GM12865 (cell line): ENCODE measurements at regions not wholly inside any gene's neighbourhood (a gene's known extent, or its start where the extent isn't known, plus 50 kb on each side); places are given as distances from the start of the nearest gene placed in this dataset.
"Not testable (repeated sequence)": the region's sequence is repeated elsewhere in the genome, so short reads cannot be mapped to it uniquely, and the experiment has no call there.

Experiments used
- DNase-seq: peaks from one replicate; pipeline ENCODE4 v3.0.0; 2010; ENCODE audit warnings: low read depth
- H3K4me3 ChIP-seq: 2 replicates; pipeline ENCODE4 v1.5.1; 2011; ENCODE audit warnings: mild to moderate bottlenecking, low read depth, low read length, control low read depth
- TF ChIP-seq, protein P1 (sequence below): IDR thresholded peaks from 2 replicates; pipeline ENCODE4 v1.5.1; 2011; ENCODE audit warnings: low read length, control low read depth, low read depth, inconsistent platforms; ENCODE audit not compliant: insufficient read depth; ENCODE audit errors: missing control alignments

DNA sequence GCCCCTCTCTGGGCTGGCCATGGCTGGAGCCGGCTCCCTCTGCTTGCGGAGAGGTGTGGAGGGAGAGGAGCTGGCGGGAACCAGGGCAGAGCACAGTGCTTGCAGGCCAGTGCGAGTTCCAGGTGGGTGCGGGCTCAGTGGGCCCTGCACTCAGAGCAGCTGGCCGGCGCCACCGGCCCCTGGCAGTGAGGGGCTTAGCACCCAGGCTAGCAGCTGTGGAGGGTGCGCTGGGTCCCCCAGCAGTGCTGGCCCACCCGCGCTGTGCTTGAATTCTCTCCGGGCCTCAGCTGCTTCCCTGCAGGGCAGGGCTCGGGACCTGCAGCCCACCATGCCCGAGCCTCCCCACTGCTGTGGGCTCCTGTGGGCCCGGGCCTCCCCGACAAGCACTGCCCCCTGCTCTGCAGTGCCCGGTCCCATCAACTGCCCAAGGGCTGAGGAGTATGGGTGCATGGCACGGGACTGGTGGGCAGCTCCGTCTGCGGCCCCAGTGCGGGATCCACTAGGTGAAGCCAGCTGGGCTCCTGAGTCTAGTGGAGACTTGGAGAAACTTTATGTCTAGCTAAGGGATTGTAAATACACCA lies 61.2 kb upstream of the AGR3 start:
- H3K4me3 ChIP-seq: no peak overlapping the region
- DNase-seq: no peak
- TF ChIP-seq, protein P1, sequence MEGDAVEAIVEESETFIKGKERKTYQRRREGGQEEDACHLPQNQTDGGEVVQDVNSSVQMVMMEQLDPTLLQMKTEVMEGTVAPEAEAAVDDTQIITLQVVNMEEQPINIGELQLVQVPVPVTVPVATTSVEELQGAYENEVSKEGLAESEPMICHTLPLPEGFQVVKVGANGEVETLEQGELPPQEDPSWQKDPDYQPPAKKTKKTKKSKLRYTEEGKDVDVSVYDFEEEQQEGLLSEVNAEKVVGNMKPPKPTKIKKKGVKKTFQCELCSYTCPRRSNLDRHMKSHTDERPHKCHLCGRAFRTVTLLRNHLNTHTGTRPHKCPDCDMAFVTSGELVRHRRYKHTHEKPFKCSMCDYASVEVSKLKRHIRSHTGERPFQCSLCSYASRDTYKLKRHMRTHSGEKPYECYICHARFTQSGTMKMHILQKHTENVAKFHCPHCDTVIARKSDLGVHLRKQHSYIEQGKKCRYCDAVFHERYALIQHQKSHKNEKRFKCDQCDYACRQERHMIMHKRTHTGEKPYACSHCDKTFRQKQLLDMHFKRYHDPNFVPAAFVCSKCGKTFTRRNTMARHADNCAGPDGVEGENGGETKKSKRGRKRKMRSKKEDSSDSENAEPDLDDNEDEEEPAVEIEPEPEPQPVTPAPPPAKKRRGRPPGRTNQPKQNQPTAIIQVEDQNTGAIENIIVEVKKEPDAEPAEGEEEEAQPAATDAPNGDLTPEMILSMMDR: no peak

DNA sequence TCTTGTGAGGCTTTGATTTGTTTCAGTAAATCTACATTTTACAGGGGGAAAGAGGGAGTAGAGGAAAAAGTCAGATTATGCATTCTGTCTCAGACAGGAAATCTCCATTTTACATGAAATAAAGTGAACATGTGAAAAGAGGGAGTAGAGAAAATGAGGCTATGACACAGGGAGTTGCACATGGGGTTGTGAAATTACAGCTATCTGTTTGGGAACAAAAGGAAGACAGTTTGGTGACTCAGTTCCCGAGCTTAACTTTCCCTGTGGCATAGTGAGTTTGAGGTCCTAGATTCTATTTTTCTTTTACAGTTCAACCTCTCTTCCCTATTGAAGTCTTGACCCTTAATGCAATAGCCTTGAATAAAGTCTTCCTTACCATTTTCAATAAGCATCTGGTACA lies 63.2 kb upstream of the AGR3 start:
- no peak for DNase-seq
- no peak overlapping the region for H3K4me3 ChIP-seq

DNA sequence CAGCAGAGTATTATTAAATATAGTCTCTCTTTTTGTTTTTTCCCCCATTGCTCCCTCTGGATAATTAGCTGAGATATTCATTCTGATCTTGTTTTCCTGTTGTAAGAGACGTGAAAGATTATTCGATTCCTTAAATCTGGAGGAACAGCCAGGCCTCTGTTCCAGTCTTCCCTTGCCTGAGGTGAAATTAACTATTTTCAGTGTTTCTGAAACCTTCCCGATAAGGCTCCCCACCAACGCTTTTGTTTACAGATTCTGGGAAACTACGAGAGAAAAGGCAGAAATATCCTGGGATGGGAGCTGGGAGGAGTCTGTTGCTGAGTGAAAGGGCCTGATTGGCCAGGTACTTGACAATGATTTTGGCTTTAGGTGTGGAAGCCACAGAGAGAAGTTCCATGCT lies 63.6 kb upstream of the AGR3 start:
- TF ChIP-seq, protein P1: no peak
- no peak for DNase-seq
- H3K4me3 ChIP-seq: no peak overlapping the region

More for the DNA sequence above, 63.2 kb upstream of the AGR3 start:
- TF ChIP-seq, protein P1: no peak

DNA sequence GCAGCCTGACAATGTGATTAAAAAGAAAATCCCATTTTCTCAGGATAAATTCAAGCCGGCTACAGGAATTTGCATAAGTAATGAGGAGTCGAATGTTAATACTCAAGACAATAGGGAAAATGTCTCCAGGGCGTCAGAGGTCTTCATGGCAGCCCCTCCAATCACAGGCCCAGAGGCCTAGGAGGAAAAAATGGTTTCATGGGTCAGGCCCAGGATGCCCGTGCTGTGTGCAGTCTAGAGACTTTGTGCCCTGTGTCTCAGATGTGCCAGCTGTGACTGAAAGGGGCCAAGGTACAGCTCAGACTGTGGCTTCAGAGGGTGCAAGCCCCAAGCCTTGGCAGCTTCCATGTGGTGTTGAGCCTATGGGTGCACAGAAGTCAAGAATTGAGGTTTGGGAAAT lies 66.3 kb upstream of the AGR3 start:
- not testable (repeated sequence) for H3K4me3 ChIP-seq, DNase-seq

DNA sequence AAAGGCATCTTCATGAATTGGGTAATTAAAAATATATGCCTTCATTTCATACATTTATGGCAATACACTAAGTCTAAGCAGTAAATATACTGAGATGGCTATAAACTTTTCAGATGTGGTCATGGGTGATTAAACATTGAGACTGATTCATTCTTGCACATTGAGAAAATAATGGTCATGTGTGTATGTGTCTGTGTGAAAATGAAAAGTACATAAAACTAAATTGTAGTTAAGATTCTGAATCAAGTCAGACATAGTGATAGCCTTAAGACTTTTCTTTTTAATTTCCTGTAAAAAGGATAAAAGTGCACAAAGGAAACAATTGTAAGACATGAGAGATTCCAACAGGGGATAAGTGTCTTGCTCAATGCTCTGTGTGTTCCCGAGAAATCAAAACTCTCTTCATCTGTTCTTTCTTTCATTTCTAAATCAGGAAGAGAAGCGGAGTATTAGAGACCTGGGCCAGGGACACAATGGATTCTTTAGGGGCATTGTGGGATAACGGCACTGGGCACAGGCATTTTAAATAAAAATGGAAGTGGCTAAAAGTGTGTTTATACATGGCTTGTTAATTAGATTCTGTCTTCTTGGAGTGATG lies 69.8 kb upstream of the AGR3 start:
- no peak overlapping the region for H3K4me3 ChIP-seq
- no peak for DNase-seq
- TF ChIP-seq, protein P1: no peak

DNA sequence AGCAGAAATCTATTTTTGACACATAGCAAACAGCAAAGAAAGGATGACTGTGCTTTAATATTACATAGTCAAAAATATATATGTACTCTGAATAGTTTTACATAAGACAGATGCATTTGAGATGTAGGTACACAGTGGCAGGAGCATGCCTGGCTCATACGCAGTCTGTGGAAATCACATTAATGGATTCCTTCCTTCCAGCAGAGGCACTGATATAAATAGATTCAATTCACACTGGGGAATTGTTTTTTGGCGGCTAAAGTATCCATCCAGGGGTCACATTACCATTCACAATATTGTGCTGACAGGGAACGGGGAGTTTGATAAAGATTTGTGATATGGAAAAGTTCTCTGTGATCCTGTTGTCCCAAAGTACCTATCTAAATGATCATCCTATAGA lies 72.5 kb upstream of the AGR3 start:
- TF ChIP-seq, protein P1: no peak
- no peak overlapping the region for H3K4me3 ChIP-seq
- DNase-seq: no peak

DNA sequence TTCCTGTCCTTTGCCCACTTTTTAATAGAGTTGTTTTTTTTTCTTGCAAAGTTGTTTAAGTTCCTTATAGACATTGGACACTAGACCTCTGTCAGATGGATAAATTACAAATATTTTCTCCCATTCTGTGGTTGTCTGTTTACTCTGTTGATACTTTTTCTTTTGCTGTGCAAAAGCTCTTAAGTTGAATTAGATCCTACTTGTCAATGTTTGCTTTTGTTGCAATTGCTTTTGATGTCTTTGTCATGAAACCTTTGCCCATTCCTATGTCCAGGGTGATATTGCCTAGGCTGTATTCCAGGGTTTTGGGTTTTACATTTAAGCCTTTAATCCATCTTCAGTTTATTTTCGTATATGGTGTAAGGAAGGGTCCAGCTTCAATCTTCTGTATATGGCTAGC lies 76.9 kb upstream of the AGR3 start:
- DNase-seq: no peak
- no peak overlapping the region for H3K4me3 ChIP-seq
- TF ChIP-seq, protein P1: no peak
